HepG2 (cell line): ENCODE measurements at regions not wholly inside any gene's neighbourhood (a gene's known extent, or its start where the extent isn't known, plus 50 kb on each side); places are given as distances from the start of the nearest gene placed in this dataset.

Experiments used
- ATAC-seq: fragments of 200-7000 bp; cut with Tn5 transposase; 3 replicates; pipeline ENCODE4 v1.9.1; 2020; ENCODE audit warnings: mild to moderate bottlenecking, moderate library complexity
- BruUV-seq: library from RNA; stranded (reverse); fragments of 400-500 nt; replicated peaks from 2 replicates; lab custom pipeline; 2021; lab: Mats Ljungman, UMichigan
- CTCF ChIA-PET: fragments of 300-600 bp; formaldehyde crosslinking; extraction: SDS; loops from one replicate; lab custom pipeline; 2021; ENCODE audit warnings: low total read pairs, inconsistent platforms, low intra/inter-chr PET ratio; lab: Yijun Ruan, JAX
- POLR2A ChIA-PET: fragments of 350-600 bp; sonication (Branson Sonifier 250); formaldehyde crosslinking; loops from one replicate; lab custom pipeline; 2020; ENCODE audit warnings: antibody characterized with exemption, inconsistent platforms; lab: Yijun Ruan, JAX
- DNase-seq: peaks from one replicate; pipeline ENCODE4 v3.0.0-alpha.2; 2015; ENCODE audit warnings: low spot score
- FAIRE-seq: peaks from 3 replicates; lab custom pipeline; 2011; peaks lifted over from hg19 to GRCh38; lab: Jason Lieb, UNC
- H2AFZ ChIP-seq: one replicate; pipeline ENCODE4 v1.6.1; 2011; ENCODE audit warnings: low read length, inconsistent platforms
- H3K27ac ChIP-seq: fragments of 300-600 bp; 3 replicates; pipeline ENCODE4 v1.8.0; 2011; ENCODE audit warnings: mixed run types, mild to moderate bottlenecking, mixed read lengths, low read length, inconsistent platforms; ENCODE audit not compliant: insufficient read depth; ENCODE audit errors: extremely low read length
- H3K27me3 ChIP-seq, 2 experiments: fragments of 200-600 bp in 1 of 2; 2 replicates in 1 of 2; 3 replicates in 1 of 2; pipeline versions ENCODE4 v1.6.0 to v1.8.0; 2011; ENCODE audit warnings: low read length in 2 of 2, mild to moderate bottlenecking in 2 of 2, moderate library complexity in 2 of 2, inconsistent platforms in 1 of 2; ENCODE audit not compliant: insufficient read depth in 2 of 2, control insufficient read depth in 1 of 2
- H3K36me3 ChIP-seq, 2 experiments: fragments of 200-600 bp in 1 of 2; replicated peaks in 1 of 2; 2 replicates in 1 of 2; 3 replicates in 1 of 2; pipeline versions ENCODE4 v1.5.1 to v1.8.0; 2011; ENCODE audit warnings: low read length in 2 of 2, inconsistent platforms in 1 of 2; ENCODE audit not compliant: insufficient read depth in 2 of 2, control insufficient read depth in 1 of 2
- H3K4me1 ChIP-seq: 2 replicates; pipeline ENCODE4 v1.5.1; 2012; ENCODE audit warnings: low read length, inconsistent platforms; ENCODE audit not compliant: insufficient read depth
- H3K4me2 ChIP-seq: 2 replicates; pipeline ENCODE4 v1.6.0; 2011; ENCODE audit warnings: low read depth, low read length, inconsistent platforms
- H3K4me3 ChIP-seq, 3 experiments: fragments of 200-600 bp in 1 of 3; sonication (generic), shearing (Covaris generic) in 1 of 3; replicated peaks in 1 of 3; 2 replicates each; pipeline ENCODE4 v1.5.1; 2011 to 2016; ENCODE audit warnings: low read length in 3 of 3, inconsistent platforms in 2 of 3, low read depth in 2 of 3, mild to moderate bottlenecking in 2 of 3, control low read depth in 1 of 3, mixed read lengths in 1 of 3; ENCODE audit not compliant: insufficient read depth in 1 of 3
- H3K79me2 ChIP-seq: one replicate; pipeline ENCODE4 v1.6.1; 2011; ENCODE audit warnings: low read length, inconsistent platforms; ENCODE audit not compliant: insufficient read depth
- H3K9ac ChIP-seq: 2 replicates; pipeline ENCODE4 v1.6.0; 2011; ENCODE audit warnings: mild to moderate bottlenecking, low read depth, low read length, inconsistent platforms; ENCODE audit not compliant: insufficient read depth
- H3K9me3 ChIP-seq: 2 replicates; pipeline ENCODE4 v1.5.1; 2012; ENCODE audit warnings: mild to moderate bottlenecking, low read length
- H4K20me1 ChIP-seq: 2 replicates; pipeline ENCODE4 v1.6.0; 2011; ENCODE audit warnings: inconsistent platforms, mild to moderate bottlenecking, low read length, moderate library complexity; ENCODE audit not compliant: insufficient read depth
- CBX2 ChIP-seq, 2 experiments: fragments of 200-600 bp in 1 of 2; sonication (generic); formaldehyde crosslinking in 1 of 2; IDR thresholded peaks; 2 replicates each; pipeline versions ENCODE4 v1.7.0 to v1.8.1; 2018 to 2022; ENCODE audit warnings: low read depth in 2 of 2, low read length in 1 of 2, mild to moderate bottlenecking in 1 of 2, missing genetic modification reagents in 1 of 2
- HHEX ChIP-seq: IDR thresholded peaks from 2 replicates; pipeline ENCODE4 v1.6.1; 2016; ENCODE audit warnings: control low read depth
- HMGXB4 ChIP-seq, 2 experiments: sonication (generic) in 1 of 2; formaldehyde crosslinking in 1 of 2; IDR thresholded peaks; 2 replicates each; pipeline versions ENCODE4 v1.4.0 to v1.6.1; 2018 to 2020; ENCODE audit warnings: missing genetic modification reagents in 2 of 2, borderline replicate concordance in 1 of 2, low read depth in 1 of 2, mild to moderate bottlenecking in 1 of 2, missing biosample characterization in 1 of 2
- KDM3A ChIP-seq: IDR thresholded peaks from 2 replicates; pipeline ENCODE4 v1.6.1; 2018; ENCODE audit warnings: low read depth, missing compliant biosample characterization
- LCORL ChIP-seq, 2 experiments: fragments of 450-650 bp in 1 of 2; sonication (generic) in 1 of 2; formaldehyde crosslinking in 1 of 2; IDR thresholded peaks; 2 replicates each; pipeline versions ENCODE4 v1.5.0 to v1.6.1; 2017 to 2020; ENCODE audit warnings: antibody characterized with exemption in 1 of 2, missing genetic modification reagents in 1 of 2
- MTERF4 ChIP-seq: sonication (generic); formaldehyde crosslinking; IDR thresholded peaks from 2 replicates; pipeline ENCODE4 v1.8.0; 2023; ENCODE audit warnings: mild to moderate bottlenecking, missing genetic modification reagents
- POLR2AphosphoS2 ChIP-seq: IDR thresholded peaks from 2 replicates; pipeline ENCODE4 v1.6.1; 2011; ENCODE audit warnings: low read depth, low read length, improper control_type of control experiment
- ZBTB1 ChIP-seq: sonication (generic); formaldehyde crosslinking; IDR thresholded peaks from 2 replicates; pipeline ENCODE4 v1.4.0; 2020; ENCODE audit warnings: missing genetic modification reagents, borderline replicate concordance
- ZMAT5 ChIP-seq: sonication (generic); formaldehyde crosslinking; IDR thresholded peaks from 2 replicates; pipeline ENCODE4 v1.5.0; 2020; ENCODE audit warnings: mild to moderate bottlenecking, low read depth, missing genetic modification reagents, borderline replicate concordance
- ZNF343 ChIP-seq: sonication (generic); formaldehyde crosslinking; IDR thresholded peaks from 2 replicates; pipeline ENCODE4 v1.4.0; 2020; ENCODE audit warnings: mild to moderate bottlenecking, missing genetic modification reagents
- ZNF441 ChIP-seq: sonication (generic); formaldehyde crosslinking; IDR thresholded peaks from 2 replicates; pipeline ENCODE4 v1.7.0; 2021; ENCODE audit warnings: missing genetic modification reagents, borderline replicate concordance
- ZNF788 ChIP-seq: sonication (generic); formaldehyde crosslinking; IDR thresholded peaks from 2 replicates; pipeline ENCODE4 v1.5.0; 2020; ENCODE audit warnings: mild to moderate bottlenecking, missing genetic modification reagents, borderline replicate concordance
- ZNF792 ChIP-seq: IDR thresholded peaks from 2 replicates; pipeline ENCODE4 v1.6.1; 2016
- WGBS: methylation state at CpG from one replicate; pipeline ENCODE4 v1.1.6; 2017; ENCODE audit warnings: low lambda C conversion rate; 5-methylcytosine and 5-hydroxymethylcytosine counted together
- in situ Hi-C: cut with HindIII; loops from 2 replicates; pipeline ENCODE4 v1.10.0; 2017; ENCODE audit warnings: low pct_unique_long_range_greater_than_20kb; ENCODE audit not compliant: extremely low pct_ligation_motif_present
- intact Hi-C: fragments of 100-400 bp; cut with micrococcal nuclease; formaldehyde crosslinking; loops from one replicate; pipeline ENCODE4 v1.10.0; 2022; ENCODE audit not compliant: unreplicated experiment
- TF ChIP-seq, protein P1 (sequence below): sonication (generic); formaldehyde crosslinking; IDR thresholded peaks from 2 replicates; pipeline ENCODE4 v1.4.0; 2020; ENCODE audit warnings: missing genetic modification reagents, borderline replicate concordance
- TF ChIP-seq, protein P2 (sequence below): IDR thresholded peaks from 2 replicates; pipeline ENCODE4 v1.6.1; 2016; ENCODE audit warnings: missing compliant biosample characterization, missing genetic modification reagents, borderline replicate concordance
- TF ChIP-seq, protein P3 (sequence below): IDR thresholded peaks from 2 replicates; pipeline ENCODE4 v1.6.1; 2016

GRCh38 chr9:16029796-16030363 is 477.0 kb downstream of the CCDC171 start:
- intact Hi-C loops (loop anchor here (10.0 kb wide), 1 partner anchor 155 kb away; no protein-coding TSS in a partner anchor), in situ Hi-C loops (no loop called here)
- H3K4me2 ChIP-seq: no peak overlapping the region
- ATAC-seq (no peak), FAIRE-seq (no peak), DNase-seq (no peak)
- H3K9ac ChIP-seq: no peak overlapping the region
- H3K79me2 ChIP-seq: no peaks in the 10 kb centered on the region
- no peaks in the 10 kb centered on the region for H4K20me1 ChIP-seq
- H3K4me1 ChIP-seq: no peaks in the 10 kb centered on the region
- no peak overlapping the region for H3K4me3 ChIP-seq
- no peak overlapping the region for H2AFZ ChIP-seq
- ChIA-PET POLR2A (no interaction called here), CTCF (no interaction called here)
- no peaks in the 10 kb centered on the region for H3K9me3 ChIP-seq
- H3K27me3 ChIP-seq: no peaks in the 10 kb centered on the region
- no TSS peak for BruUV-seq
- 1% methylated on average over 2 of the region's 3 CpGs for WGBS
- H3K27ac ChIP-seq: no peak overlapping the region
- H3K36me3 ChIP-seq: no peaks in the 10 kb centered on the region
- TF ChIP-seq ZBTB1 (CRISPR knock-in tag): no peak
- no peak for TF ChIP-seq ZNF343 (CRISPR knock-in tag)
- TF ChIP-seq ZNF788 (CRISPR knock-in tag): no peak
- TF ChIP-seq KDM3A: no peak
- no peak for TF ChIP-seq POLR2AphosphoS2
- TF ChIP-seq HMGXB4 (CRISPR knock-in tag; IDR thresholded peaks at IDR 0.05; ENCODE audit: borderline replicate concordance in 1 of 2, low read depth in 1 of 2): no peak
- TF ChIP-seq ZMAT5 (CRISPR knock-in tag): no peak
- TF ChIP-seq ZNF792: no peak
- no peak for TF ChIP-seq LCORL (IDR thresholded peaks at IDR 0.05)
- no peak for TF ChIP-seq LCORL (CRISPR knock-in tag; IDR thresholded peaks at IDR 0.05)
- no peak for TF ChIP-seq MTERF4 (CRISPR knock-in tag)
- TF ChIP-seq, protein P1, sequence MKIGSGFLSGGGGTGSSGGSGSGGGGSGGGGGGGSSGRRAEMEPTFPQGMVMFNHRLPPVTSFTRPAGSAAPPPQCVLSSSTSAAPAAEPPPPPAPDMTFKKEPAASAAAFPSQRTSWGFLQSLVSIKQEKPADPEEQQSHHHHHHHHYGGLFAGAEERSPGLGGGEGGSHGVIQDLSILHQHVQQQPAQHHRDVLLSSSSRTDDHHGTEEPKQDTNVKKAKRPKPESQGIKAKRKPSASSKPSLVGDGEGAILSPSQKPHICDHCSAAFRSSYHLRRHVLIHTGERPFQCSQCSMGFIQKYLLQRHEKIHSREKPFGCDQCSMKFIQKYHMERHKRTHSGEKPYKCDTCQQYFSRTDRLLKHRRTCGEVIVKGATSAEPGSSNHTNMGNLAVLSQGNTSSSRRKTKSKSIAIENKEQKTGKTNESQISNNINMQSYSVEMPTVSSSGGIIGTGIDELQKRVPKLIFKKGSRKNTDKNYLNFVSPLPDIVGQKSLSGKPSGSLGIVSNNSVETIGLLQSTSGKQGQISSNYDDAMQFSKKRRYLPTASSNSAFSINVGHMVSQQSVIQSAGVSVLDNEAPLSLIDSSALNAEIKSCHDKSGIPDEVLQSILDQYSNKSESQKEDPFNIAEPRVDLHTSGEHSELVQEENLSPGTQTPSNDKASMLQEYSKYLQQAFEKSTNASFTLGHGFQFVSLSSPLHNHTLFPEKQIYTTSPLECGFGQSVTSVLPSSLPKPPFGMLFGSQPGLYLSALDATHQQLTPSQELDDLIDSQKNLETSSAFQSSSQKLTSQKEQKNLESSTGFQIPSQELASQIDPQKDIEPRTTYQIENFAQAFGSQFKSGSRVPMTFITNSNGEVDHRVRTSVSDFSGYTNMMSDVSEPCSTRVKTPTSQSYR: no peak
- TF ChIP-seq CBX2 (IDR thresholded peaks at IDR 0.05; ENCODE audit: low read depth, low read length): no peak
- TF ChIP-seq CBX2 (CRISPR knock-in tag; IDR thresholded peaks at IDR 0.05; ENCODE audit: low read depth): no peak
- TF ChIP-seq, protein P2, sequence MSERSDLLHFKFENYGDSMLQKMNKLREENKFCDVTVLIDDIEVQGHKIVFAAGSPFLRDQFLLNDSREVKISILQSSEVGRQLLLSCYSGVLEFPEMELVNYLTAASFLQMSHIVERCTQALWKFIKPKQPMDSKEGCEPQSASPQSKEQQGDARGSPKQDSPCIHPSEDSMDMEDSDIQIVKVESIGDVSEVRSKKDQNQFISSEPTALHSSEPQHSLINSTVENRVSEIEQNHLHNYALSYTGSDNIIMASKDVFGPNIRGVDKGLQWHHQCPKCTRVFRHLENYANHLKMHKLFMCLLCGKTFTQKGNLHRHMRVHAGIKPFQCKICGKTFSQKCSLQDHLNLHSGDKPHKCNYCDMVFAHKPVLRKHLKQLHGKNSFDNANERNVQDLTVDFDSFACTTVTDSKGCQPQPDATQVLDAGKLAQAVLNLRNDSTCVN (CRISPR knock-in tag): no peak
- TF ChIP-seq ZNF441 (CRISPR knock-in tag): no peak
- TF ChIP-seq, protein P3, sequence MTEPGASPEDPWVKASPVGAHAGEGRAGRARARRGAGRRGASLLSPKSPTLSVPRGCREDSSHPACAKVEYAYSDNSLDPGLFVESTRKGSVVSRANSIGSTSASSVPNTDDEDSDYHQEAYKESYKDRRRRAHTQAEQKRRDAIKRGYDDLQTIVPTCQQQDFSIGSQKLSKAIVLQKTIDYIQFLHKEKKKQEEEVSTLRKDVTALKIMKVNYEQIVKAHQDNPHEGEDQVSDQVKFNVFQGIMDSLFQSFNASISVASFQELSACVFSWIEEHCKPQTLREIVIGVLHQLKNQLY (CRISPR knock-in tag): no peak
- no peak for TF ChIP-seq HHEX
